ENCODE measurements at regions not wholly inside any gene's neighbourhood (a gene's known extent, or its start where the extent isn't known, plus 50 kb on each side); places are given as distances from the start of the nearest gene placed in this dataset.

DNA sequence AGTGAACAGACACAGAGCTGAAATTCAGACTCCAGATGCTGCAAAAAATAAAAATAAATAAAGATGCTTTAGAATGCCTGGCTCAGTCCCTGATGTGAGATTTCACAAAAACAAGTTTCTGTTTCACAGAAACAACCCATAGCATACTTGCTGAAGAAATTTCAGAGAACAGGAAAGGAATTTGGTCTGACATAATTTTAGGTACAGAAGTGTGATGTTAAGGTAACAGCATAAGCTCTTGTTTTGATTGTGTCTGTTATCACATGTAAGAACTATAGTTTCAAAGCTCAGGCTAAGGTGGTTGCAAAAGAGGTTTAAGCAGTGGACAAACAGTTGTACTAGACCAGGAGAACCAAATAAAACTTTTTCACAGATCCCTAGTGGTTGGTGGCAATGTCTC, 152.1 kb downstream of the PTGER3 start:
- Histone ChIP-seq H2AK5ac (ENCODE audit: low read depth, low read length) (no peak overlapping the region), H2BK120ac (ENCODE audit: low read depth, low read length) (no peak overlapping the region), H3K9me3 (replicated peaks in 1 of 2; ENCODE audit: control insufficient read depth in 2 of 2, insufficient read depth in 1 of 2, low read depth in 1 of 2, low read length in 2 of 2) (no peaks in the 10 kb centered on the region), H3K4me1 (ENCODE audit: control insufficient read depth in 2 of 2, insufficient read depth in 1 of 2, low read depth in 1 of 2, low read length in 2 of 2) (peaks cover 0 to 2% of the 10 kb centered on the region in 2 donors), H2BK12ac (ENCODE audit: low read length) (no peak overlapping the region), H3K27me3 (ENCODE audit: control insufficient read depth in 3 of 3, insufficient read depth in 3 of 3, low read depth in 1 of 3, low read length in 3 of 3) (no peaks in the 10 kb centered on the region), H3K4ac (ENCODE audit: low read length) (no peak overlapping the region), H2BK5ac (ENCODE audit: low read length) (no peak overlapping the region), H3K23ac (ENCODE audit: low read depth, low read length, poor library complexity) (no peak overlapping the region), H4K91ac (ENCODE audit: low read depth, low read length, poor library complexity) (no peak overlapping the region), H3K14ac (ENCODE audit: low read length) (no peak overlapping the region), H3K79me1 (ENCODE audit: low read depth, low read length) (no peaks in the 10 kb centered on the region), H3K27ac (replicated peaks; ENCODE audit: low read length) (no peak overlapping the region), H3K9ac (ENCODE audit: low read depth, low read length, poor library complexity) (no peak overlapping the region), H3K36me3 (replicated peaks in 1 of 2; ENCODE audit: control insufficient read depth in 2 of 2, insufficient read depth in 2 of 2, low read length in 2 of 2) (no peaks in the 10 kb centered on the region), H2BK15ac (ENCODE audit: low read length) (no peak overlapping the region), H3K4me3 (ENCODE audit: low read length in 2 of 2) (no peak overlapping the region), H2AFZ (ENCODE audit: low read length) (no peak overlapping the region), H3K4me2 (ENCODE audit: insufficient read depth, low read length, poor library complexity, severe bottlenecking) (no peak overlapping the region), H3K18ac (ENCODE audit: low read length) (no peak overlapping the region), H4K8ac (ENCODE audit: low read depth, low read length) (no peak overlapping the region)
- no peak for DNase-seq (ENCODE audit: low spot score)

DNA sequence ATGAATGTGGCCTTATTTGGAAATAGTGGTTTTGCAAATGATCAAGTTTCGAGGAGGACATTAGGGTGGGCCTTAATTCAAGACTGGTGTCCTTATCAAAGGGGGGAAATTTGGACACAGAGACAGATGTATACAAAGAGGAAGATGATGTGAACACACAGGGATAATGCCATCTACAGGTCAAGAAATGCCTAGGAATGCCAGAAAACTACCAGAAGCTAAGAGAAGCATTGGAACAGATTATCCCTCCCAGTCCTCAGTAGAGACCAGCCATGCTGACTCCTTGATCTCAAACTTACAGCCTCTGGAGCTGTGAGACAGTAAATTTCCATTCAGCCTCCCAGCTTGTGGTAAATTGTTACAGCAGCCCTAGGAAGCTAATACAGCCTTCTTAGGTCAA, 151.4 kb downstream of the PTGER3 start:
- H3K4ac ChIP-seq (ENCODE audit: low read length), result no peak overlapping the region
- no peak overlapping the region for H2AK5ac ChIP-seq (ENCODE audit: low read depth, low read length)
- H3K23ac ChIP-seq (ENCODE audit: low read depth, low read length, poor library complexity), result no peak overlapping the region
- H3K18ac ChIP-seq (ENCODE audit: low read length), result no peak overlapping the region
- no peak overlapping the region for H4K8ac ChIP-seq (ENCODE audit: low read depth, low read length)
- H2AFZ ChIP-seq (ENCODE audit: low read length), result no peak overlapping the region
- no peak overlapping the region for H3K14ac ChIP-seq (ENCODE audit: low read length)
- H3K4me2 ChIP-seq (ENCODE audit: insufficient read depth, low read length, poor library complexity, severe bottlenecking), result no peak overlapping the region
- H3K79me1 ChIP-seq (ENCODE audit: low read depth, low read length), result no peaks in the 10 kb centered on the region
- no peaks in the 10 kb centered on the region for H3K9me3 ChIP-seq (replicated peaks in 1 of 2; ENCODE audit: control insufficient read depth in 2 of 2, insufficient read depth in 1 of 2, low read depth in 1 of 2, low read length in 2 of 2)
- H2BK5ac ChIP-seq (ENCODE audit: low read length), result no peak overlapping the region
- no peak overlapping the region for H3K4me3 ChIP-seq (ENCODE audit: low read length in 2 of 2)
- no peak for DNase-seq (ENCODE audit: low spot score)
- peaks cover 0 to 2% of the 10 kb centered on the region in 2 donors for H3K4me1 ChIP-seq (ENCODE audit: control insufficient read depth in 2 of 2, insufficient read depth in 1 of 2, low read depth in 1 of 2, low read length in 2 of 2)
- no peaks in the 10 kb centered on the region for H3K27me3 ChIP-seq (ENCODE audit: control insufficient read depth in 3 of 3, insufficient read depth in 3 of 3, low read depth in 1 of 3, low read length in 3 of 3)
- no peak overlapping the region for H2BK120ac ChIP-seq (ENCODE audit: low read depth, low read length)
- H2BK12ac ChIP-seq (ENCODE audit: low read length), result no peak overlapping the region
- no peak overlapping the region for H3K27ac ChIP-seq (replicated peaks; ENCODE audit: low read length)
- no peak overlapping the region for H3K9ac ChIP-seq (ENCODE audit: low read depth, low read length, poor library complexity)
- WGBS, 2 donors (ENCODE audit: extremely low coverage in 2 of 2, insufficient read length in 2 of 2, insufficient replicate concordance in 1 of 2), result no CpG with 5 or more reads among the region's 1 CpG
- no peaks in the 10 kb centered on the region for H3K36me3 ChIP-seq (replicated peaks in 1 of 2; ENCODE audit: control insufficient read depth in 2 of 2, insufficient read depth in 2 of 2, low read length in 2 of 2)
- no peak overlapping the region for H4K91ac ChIP-seq (ENCODE audit: low read depth, low read length, poor library complexity)
- no peak overlapping the region for H2BK15ac ChIP-seq (ENCODE audit: low read length)

GRCh38 chr1:70897273-70897672, 150.3 kb downstream of the PTGER3 start:
- Histone ChIP-seq H2BK12ac (ENCODE audit: low read length) (no peak overlapping the region), H3K27ac (replicated peaks; ENCODE audit: low read length) (no peak overlapping the region), H2AK5ac (ENCODE audit: low read depth, low read length) (no peak overlapping the region), H4K91ac (ENCODE audit: low read depth, low read length, poor library complexity) (no peak overlapping the region), H3K9me3 (replicated peaks in 1 of 2; ENCODE audit: control insufficient read depth in 2 of 2, insufficient read depth in 1 of 2, low read depth in 1 of 2, low read length in 2 of 2) (no peaks in the 10 kb centered on the region), H3K18ac (ENCODE audit: low read length) (no peak overlapping the region), H3K4me1 (ENCODE audit: control insufficient read depth in 2 of 2, insufficient read depth in 1 of 2, low read depth in 1 of 2, low read length in 2 of 2) (peaks cover 0 to 2% of the 10 kb centered on the region in 2 donors), H2BK15ac (ENCODE audit: low read length) (no peak overlapping the region), H2AFZ (ENCODE audit: low read length) (no peak overlapping the region), H3K79me1 (ENCODE audit: low read depth, low read length) (no peaks in the 10 kb centered on the region), H3K36me3 (replicated peaks in 1 of 2; ENCODE audit: control insufficient read depth in 2 of 2, insufficient read depth in 2 of 2, low read length in 2 of 2) (no peaks in the 10 kb centered on the region), H3K27me3 (ENCODE audit: control insufficient read depth in 3 of 3, insufficient read depth in 3 of 3, low read depth in 1 of 3, low read length in 3 of 3) (no peaks in the 10 kb centered on the region), H4K8ac (ENCODE audit: low read depth, low read length) (no peak overlapping the region), H3K23ac (ENCODE audit: low read depth, low read length, poor library complexity) (no peak overlapping the region), H2BK120ac (ENCODE audit: low read depth, low read length) (no peak overlapping the region), H3K4ac (ENCODE audit: low read length) (no peak overlapping the region), H3K4me3 (ENCODE audit: low read length in 2 of 2) (no peak overlapping the region), H3K4me2 (ENCODE audit: insufficient read depth, low read length, poor library complexity, severe bottlenecking) (no peak overlapping the region), H3K9ac (ENCODE audit: low read depth, low read length, poor library complexity) (no peak overlapping the region), H2BK5ac (ENCODE audit: low read length) (no peak overlapping the region), H3K14ac (ENCODE audit: low read length) (no peak overlapping the region)
- WGBS, 2 donors (ENCODE audit: extremely low coverage in 2 of 2, insufficient read length in 2 of 2, insufficient replicate concordance in 1 of 2), result no CpG with 5 or more reads among the region's 4 CpGs
- no peak for DNase-seq (ENCODE audit: low spot score)

DNA sequence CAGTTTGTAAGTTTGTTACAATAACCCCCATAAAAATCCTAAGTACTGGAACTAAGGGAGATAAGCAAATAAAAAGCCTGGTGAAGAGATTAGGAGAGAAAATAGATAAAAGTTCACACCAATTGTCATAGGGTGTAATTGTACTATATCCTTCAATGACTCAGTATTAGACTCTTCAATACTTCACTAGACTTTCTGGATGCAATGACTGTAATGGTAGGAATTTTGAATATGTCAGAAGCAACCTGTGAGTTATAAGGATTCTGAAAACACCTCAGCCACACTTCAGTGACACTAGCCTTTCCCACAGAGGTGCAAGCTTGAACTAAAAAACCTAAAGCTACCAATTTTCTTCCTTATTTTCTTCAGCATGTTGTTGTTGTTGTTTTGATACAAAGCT, 147.9 kb downstream of the PTGER3 start:
- Histone ChIP-seq H2AFZ (ENCODE audit: low read length) (no peak overlapping the region), H3K9ac (ENCODE audit: low read depth, low read length, poor library complexity) (no peak overlapping the region), H3K9me3 (replicated peaks in 1 of 2; ENCODE audit: control insufficient read depth in 2 of 2, insufficient read depth in 1 of 2, low read depth in 1 of 2, low read length in 2 of 2) (no peaks in the 10 kb centered on the region), H3K4ac (ENCODE audit: low read length) (no peak overlapping the region), H3K79me1 (ENCODE audit: low read depth, low read length) (no peaks in the 10 kb centered on the region), H2BK15ac (ENCODE audit: low read length) (no peak overlapping the region), H3K4me2 (ENCODE audit: insufficient read depth, low read length, poor library complexity, severe bottlenecking) (no peak overlapping the region), H3K27ac (replicated peaks; ENCODE audit: low read length) (no peak overlapping the region), H3K36me3 (replicated peaks in 1 of 2; ENCODE audit: control insufficient read depth in 2 of 2, insufficient read depth in 2 of 2, low read length in 2 of 2) (no peaks in the 10 kb centered on the region), H2BK120ac (ENCODE audit: low read depth, low read length) (no peak overlapping the region), H4K8ac (ENCODE audit: low read depth, low read length) (no peak overlapping the region), H2AK5ac (ENCODE audit: low read depth, low read length) (no peak overlapping the region), H2BK5ac (ENCODE audit: low read length) (no peak overlapping the region), H3K23ac (ENCODE audit: low read depth, low read length, poor library complexity) (no peak overlapping the region), H3K27me3 (ENCODE audit: control insufficient read depth in 3 of 3, insufficient read depth in 3 of 3, low read depth in 1 of 3, low read length in 3 of 3) (no peaks in the 10 kb centered on the region), H4K91ac (ENCODE audit: low read depth, low read length, poor library complexity) (no peak overlapping the region), H3K4me3 (ENCODE audit: low read length in 2 of 2) (no peak overlapping the region), H3K4me1 (ENCODE audit: control insufficient read depth in 2 of 2, insufficient read depth in 1 of 2, low read depth in 1 of 2, low read length in 2 of 2) (peaks cover 0 to 2% of the 10 kb centered on the region in 2 donors), H2BK12ac (ENCODE audit: low read length) (no peak overlapping the region), H3K18ac (ENCODE audit: low read length) (no peak overlapping the region), H3K14ac (ENCODE audit: low read length) (no peak overlapping the region)
- DNase-seq (ENCODE audit: low spot score), result no peak
